ENCODE measurements at regions not wholly inside any gene's neighbourhood (a gene's known extent, or its start where the extent isn't known, plus 50 kb on each side); places are given as distances from the start of the nearest gene placed in this dataset.

DNA sequence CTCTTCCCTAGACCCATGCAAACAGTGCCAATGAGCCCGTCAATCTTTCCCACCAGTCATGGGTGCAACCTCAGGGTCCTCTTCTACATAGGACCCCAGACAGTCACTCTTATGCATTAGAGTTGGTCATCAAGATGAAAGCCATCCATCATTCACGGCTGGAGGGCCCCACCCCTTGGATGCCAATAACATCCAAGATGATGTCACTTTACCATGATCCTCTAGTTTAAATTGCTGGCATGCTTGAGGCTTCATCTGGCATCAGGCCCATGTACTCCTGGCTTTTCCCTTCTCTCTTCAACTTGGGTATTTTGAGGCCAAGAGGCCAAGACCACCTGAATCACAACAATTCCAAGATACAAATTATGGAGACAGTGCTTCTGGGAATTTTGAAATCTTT is 91.1 kb upstream of the MAPK4 start:
- intact Hi-C loops (cut with micrococcal nuclease; ENCODE audit: unreplicated experiment): no loop called here
- no peaks in the 10 kb centered on the region for H3K36me3 Mint-ChIP-seq (ENCODE audit: insufficient read depth, unreplicated experiment)
- H3K27me3 Mint-ChIP-seq (ENCODE audit: unreplicated experiment): peaks cover 91% of the 10 kb centered on the region
- H3K9me3 Mint-ChIP-seq (ENCODE audit: low read depth, unreplicated experiment): peaks cover 4% of the 10 kb centered on the region
- TF ChIP-seq, protein P1, sequence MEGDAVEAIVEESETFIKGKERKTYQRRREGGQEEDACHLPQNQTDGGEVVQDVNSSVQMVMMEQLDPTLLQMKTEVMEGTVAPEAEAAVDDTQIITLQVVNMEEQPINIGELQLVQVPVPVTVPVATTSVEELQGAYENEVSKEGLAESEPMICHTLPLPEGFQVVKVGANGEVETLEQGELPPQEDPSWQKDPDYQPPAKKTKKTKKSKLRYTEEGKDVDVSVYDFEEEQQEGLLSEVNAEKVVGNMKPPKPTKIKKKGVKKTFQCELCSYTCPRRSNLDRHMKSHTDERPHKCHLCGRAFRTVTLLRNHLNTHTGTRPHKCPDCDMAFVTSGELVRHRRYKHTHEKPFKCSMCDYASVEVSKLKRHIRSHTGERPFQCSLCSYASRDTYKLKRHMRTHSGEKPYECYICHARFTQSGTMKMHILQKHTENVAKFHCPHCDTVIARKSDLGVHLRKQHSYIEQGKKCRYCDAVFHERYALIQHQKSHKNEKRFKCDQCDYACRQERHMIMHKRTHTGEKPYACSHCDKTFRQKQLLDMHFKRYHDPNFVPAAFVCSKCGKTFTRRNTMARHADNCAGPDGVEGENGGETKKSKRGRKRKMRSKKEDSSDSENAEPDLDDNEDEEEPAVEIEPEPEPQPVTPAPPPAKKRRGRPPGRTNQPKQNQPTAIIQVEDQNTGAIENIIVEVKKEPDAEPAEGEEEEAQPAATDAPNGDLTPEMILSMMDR (IDR thresholded peaks at IDR 0.05; ENCODE audit: unreplicated experiment): no peak
- CTCF ChIA-PET: no interaction called here
- BruUV-seq (replicated peaks): no TSS peak
- H3K4me1 Mint-ChIP-seq (ENCODE audit: low read depth, unreplicated experiment): no peaks in the 10 kb centered on the region
- H3K4me3 Mint-ChIP-seq (ENCODE audit: low read depth, unreplicated experiment): no peak overlapping the region
- no peak for DNase-seq
- H3K27ac Mint-ChIP-seq (ENCODE audit: unreplicated experiment): no peak overlapping the region

DNA sequence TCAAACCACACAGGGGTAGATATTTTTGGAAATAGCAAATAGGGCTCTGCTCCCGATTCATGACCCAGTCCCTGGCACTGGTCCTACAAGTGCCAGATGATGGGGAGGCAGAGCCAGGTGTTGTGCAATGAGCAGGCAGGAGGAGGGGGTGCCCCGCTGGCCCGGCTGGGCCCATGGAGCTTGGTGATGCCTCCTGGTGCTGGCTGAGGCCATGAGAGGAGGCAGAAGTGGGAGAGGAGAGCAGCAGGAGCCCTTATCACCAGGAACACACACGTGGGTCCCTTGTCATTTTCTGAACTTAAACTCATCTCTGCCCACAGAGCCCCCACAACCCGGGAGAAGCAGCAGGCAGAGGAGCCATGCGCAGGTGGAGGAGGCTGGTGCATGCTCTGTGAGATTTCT is 90.5 kb upstream of the MAPK4 start:
- intact Hi-C loops (cut with micrococcal nuclease; ENCODE audit: unreplicated experiment): no loop called here
- CTCF ChIA-PET: no interaction called here
- Mint-ChIP-seq H3K4me1 (ENCODE audit: low read depth, unreplicated experiment) (no peaks in the 10 kb centered on the region), H3K36me3 (ENCODE audit: insufficient read depth, unreplicated experiment) (no peaks in the 10 kb centered on the region), H3K4me3 (ENCODE audit: low read depth, unreplicated experiment) (no peak overlapping the region), H3K27me3 (ENCODE audit: unreplicated experiment) (peaks cover 97% of the 10 kb centered on the region), H3K9me3 (ENCODE audit: low read depth, unreplicated experiment) (peaks cover 4% of the 10 kb centered on the region), H3K27ac (ENCODE audit: unreplicated experiment) (no peak overlapping the region)
- no peak for DNase-seq
- BruUV-seq (replicated peaks): no TSS peak
- TF ChIP-seq, protein P1 (IDR thresholded peaks at IDR 0.05; ENCODE audit: unreplicated experiment): no peak

DNA sequence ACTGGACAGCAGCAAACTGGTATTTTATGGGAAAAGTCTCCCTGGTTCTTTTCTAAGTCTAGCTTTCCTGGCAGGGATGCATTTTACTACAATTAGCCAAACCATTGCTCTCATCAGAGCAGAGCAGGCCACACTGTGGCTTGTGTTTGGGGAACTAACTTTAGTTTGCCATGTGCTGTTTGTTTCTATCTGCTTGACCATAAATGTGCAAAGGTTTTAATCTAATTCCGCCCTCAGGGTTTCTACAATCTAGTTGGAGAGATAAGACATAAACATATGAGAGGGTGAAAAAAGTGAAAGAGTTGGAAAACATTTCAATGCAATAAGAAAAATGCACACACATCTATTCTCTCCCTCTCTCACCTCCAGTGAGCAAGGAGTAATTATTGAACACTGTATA is 86.9 kb upstream of the MAPK4 start:
- Mint-ChIP-seq H3K9me3 (ENCODE audit: low read depth, unreplicated experiment) (no peaks in the 10 kb centered on the region), H3K4me3 (ENCODE audit: low read depth, unreplicated experiment) (no peak overlapping the region), H3K27ac (ENCODE audit: unreplicated experiment) (no peak overlapping the region), H3K36me3 (ENCODE audit: insufficient read depth, unreplicated experiment) (no peaks in the 10 kb centered on the region), H3K4me1 (ENCODE audit: low read depth, unreplicated experiment) (no peaks in the 10 kb centered on the region), H3K27me3 (ENCODE audit: unreplicated experiment) (peaks cover 100% of the 10 kb centered on the region)
- no peak for DNase-seq
- BruUV-seq (replicated peaks): no TSS peak
- TF ChIP-seq, protein P1 (IDR thresholded peaks at IDR 0.05; ENCODE audit: unreplicated experiment): no peak
- CTCF ChIA-PET: no interaction called here
- intact Hi-C loops (cut with micrococcal nuclease; ENCODE audit: unreplicated experiment): no loop called here

DNA sequence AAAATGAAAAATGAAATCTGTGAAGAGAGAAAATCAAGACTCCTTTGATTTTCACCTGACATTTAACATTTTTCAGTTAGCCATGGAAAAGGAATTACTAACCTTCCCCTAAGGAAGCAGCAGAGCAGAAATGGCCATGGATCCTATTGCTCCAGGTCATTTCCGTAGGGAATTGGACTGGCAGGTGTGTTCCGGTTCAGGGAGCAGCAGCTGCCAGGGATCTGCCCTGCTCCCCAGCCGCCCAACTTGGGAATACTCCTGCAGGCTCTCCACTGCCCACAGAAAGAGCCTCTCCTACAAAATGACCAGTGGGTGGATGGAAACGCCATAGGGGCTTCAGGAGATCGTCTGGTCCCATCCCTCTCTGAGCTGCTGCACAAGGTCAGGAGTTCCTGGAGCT is 86.0 kb upstream of the MAPK4 start:
- Mint-ChIP-seq H3K27ac (ENCODE audit: unreplicated experiment) (no peak overlapping the region), H3K36me3 (ENCODE audit: insufficient read depth, unreplicated experiment) (no peaks in the 10 kb centered on the region), H3K27me3 (ENCODE audit: unreplicated experiment) (peaks cover 100% of the 10 kb centered on the region), H3K4me1 (ENCODE audit: low read depth, unreplicated experiment) (no peaks in the 10 kb centered on the region), H3K9me3 (ENCODE audit: low read depth, unreplicated experiment) (no peaks in the 10 kb centered on the region), H3K4me3 (ENCODE audit: low read depth, unreplicated experiment) (no peak overlapping the region)
- TF ChIP-seq, protein P1 (IDR thresholded peaks at IDR 0.05; ENCODE audit: unreplicated experiment): no peak
- CTCF ChIA-PET: no interaction called here
- intact Hi-C loops (cut with micrococcal nuclease; ENCODE audit: unreplicated experiment): no loop called here
- BruUV-seq (replicated peaks): no TSS peak
- DNase-seq: no peak

All from Calu3 (cell line).